Parathyroid adenoma (tissue), 2 donors: ENCODE measurements at regions not wholly inside any gene's neighbourhood (a gene's known extent, or its start where the extent isn't known, plus 50 kb on each side); places are given as distances from the start of the nearest gene placed in this dataset.

Experiments used
- H2AFZ ChIP-seq: fragments of 300-600 bp; sonication (generic); one replicate; pipeline ENCODE4 v1.7.0; 2017; ENCODE audit warnings: antibody characterized with exemption, mild to moderate bottlenecking
- H3K27ac ChIP-seq: fragments of 300-600 bp; sonication (generic); one replicate; pipeline ENCODE4 v1.7.0; 2017
- H3K27me3 ChIP-seq: fragments of 300-600 bp; sonication (generic); one replicate; pipeline ENCODE4 v1.7.0; 2017; ENCODE audit warnings: low read length; ENCODE audit not compliant: control insufficient read depth, insufficient read depth
- H3K36me3 ChIP-seq: fragments of 300-600 bp; sonication (generic); one replicate; pipeline ENCODE4 v1.7.0; 2017; ENCODE audit warnings: low read length; ENCODE audit not compliant: control insufficient read depth, insufficient read depth
- H3K4me1 ChIP-seq: fragments of 300-600 bp; sonication (generic); one replicate; pipeline ENCODE4 v1.7.0; 2017; ENCODE audit warnings: control low read depth
- H3K4me2 ChIP-seq: fragments of 300-600 bp; sonication (generic); one replicate; pipeline ENCODE4 v1.7.0; 2017; ENCODE audit warnings: low read length
- H3K4me3 ChIP-seq: fragments of 300-600 bp; sonication (generic); one replicate; pipeline ENCODE4 v1.7.0; 2017; ENCODE audit warnings: low read depth, low read length
- H3K79me2 ChIP-seq: fragments of 300-600 bp; sonication (generic); one replicate; pipeline ENCODE4 v1.7.0; 2017; ENCODE audit warnings: control low read depth
- H3K9ac ChIP-seq: fragments of 300-600 bp; sonication (generic); one replicate; pipeline ENCODE4 v1.7.0; 2017; ENCODE audit warnings: mild to moderate bottlenecking
- H3K9me3 ChIP-seq: fragments of 300-600 bp; sonication (generic); one replicate; pipeline ENCODE4 v1.7.0; 2017; ENCODE audit warnings: low read length; ENCODE audit not compliant: control insufficient read depth
- TF ChIP-seq, protein P1 (sequence below): fragments of 300-600 bp; sonication (generic); IDR thresholded peaks from one replicate; pipeline ENCODE4 v1.7.0; 2017; ENCODE audit warnings: antibody characterized with exemption, mild to moderate bottlenecking
- donor health status: primary hyperparathyroidism.

DNA sequence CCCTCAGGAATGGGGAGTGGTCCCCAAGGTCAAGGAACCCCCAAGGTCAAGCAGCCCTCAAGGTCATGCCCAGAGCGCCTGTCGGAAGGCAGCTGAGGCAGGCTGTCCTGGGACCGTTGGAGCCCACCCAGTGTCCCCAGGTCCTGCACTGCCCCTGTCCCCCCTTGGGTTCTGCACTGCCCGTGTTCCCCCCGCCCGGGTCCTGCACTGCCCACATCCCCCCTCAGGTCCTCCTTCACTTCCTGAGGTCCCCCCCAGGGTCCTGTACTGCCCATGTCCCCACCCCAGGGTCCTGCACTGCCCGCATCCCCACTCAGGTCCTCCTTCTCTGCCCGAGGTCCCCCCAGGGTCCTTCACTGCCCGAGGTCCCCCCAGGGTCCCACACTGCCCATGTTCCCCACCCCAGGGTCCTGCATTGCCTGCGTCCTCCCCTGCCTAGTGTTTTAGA lies 1073.0 kb downstream of the BRD1 start:
- Histone ChIP-seq H3K79me2 (no peaks in the 10 kb centered on the region), H3K4me1 (no peaks in the 10 kb centered on the region), H3K4me3 (no peak overlapping the region)

DNA sequence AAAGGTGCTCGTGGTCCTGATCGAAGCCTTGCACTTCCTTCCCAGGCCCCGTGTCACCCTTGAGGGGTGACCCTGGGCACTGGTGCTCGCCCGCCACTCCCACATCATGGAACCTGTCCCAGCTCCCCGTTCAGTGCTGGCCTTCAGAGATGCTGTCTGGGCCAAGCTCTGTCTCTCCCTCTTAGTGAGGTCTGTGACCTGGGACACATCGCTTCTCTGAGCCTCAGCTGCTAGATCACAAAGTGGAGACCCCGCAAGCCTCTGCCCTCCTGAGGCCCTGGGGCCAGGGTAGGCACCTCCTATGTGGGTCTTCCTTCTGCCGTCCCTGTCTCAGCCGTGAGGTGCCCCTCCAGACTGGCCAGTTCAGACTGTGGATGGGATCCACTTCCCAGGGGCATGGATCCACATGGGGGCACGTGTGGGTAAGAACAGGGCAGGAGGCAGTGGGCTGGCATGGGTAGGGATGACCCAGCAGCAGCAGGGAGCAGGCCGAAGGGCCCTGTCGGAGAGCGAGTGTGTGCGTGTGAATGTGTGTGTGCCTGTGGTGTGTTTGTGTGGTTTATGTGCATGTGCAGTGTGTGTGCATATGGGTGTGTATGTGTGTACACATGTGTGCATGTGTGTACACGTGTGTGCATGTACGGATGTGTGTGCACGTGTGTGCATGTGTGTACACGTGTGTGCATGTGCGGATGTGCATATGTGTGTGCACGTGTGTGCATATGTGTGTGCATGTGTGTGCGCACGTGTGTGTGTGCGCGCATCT lies 1073.7 kb downstream of the BRD1 start:
- TF ChIP-seq, protein P1, sequence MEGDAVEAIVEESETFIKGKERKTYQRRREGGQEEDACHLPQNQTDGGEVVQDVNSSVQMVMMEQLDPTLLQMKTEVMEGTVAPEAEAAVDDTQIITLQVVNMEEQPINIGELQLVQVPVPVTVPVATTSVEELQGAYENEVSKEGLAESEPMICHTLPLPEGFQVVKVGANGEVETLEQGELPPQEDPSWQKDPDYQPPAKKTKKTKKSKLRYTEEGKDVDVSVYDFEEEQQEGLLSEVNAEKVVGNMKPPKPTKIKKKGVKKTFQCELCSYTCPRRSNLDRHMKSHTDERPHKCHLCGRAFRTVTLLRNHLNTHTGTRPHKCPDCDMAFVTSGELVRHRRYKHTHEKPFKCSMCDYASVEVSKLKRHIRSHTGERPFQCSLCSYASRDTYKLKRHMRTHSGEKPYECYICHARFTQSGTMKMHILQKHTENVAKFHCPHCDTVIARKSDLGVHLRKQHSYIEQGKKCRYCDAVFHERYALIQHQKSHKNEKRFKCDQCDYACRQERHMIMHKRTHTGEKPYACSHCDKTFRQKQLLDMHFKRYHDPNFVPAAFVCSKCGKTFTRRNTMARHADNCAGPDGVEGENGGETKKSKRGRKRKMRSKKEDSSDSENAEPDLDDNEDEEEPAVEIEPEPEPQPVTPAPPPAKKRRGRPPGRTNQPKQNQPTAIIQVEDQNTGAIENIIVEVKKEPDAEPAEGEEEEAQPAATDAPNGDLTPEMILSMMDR: no peak
- Histone ChIP-seq H3K9ac (no peak overlapping the region), H3K9me3 (no peaks in the 10 kb centered on the region), H3K4me3 (no peak overlapping the region), H3K4me2 (no peak overlapping the region), H3K79me2 (no peaks in the 10 kb centered on the region), H2AFZ (no peak overlapping the region), H3K27ac (no peak overlapping the region), H3K4me1 (no peaks in the 10 kb centered on the region), H3K36me3 (no peaks in the 10 kb centered on the region), H3K27me3 (no peaks in the 10 kb centered on the region)

More for the DNA sequence above, 1073.0 kb downstream of the BRD1 start:
- Histone ChIP-seq H3K27ac (no peak overlapping the region), H3K9me3 (no peaks in the 10 kb centered on the region), H2AFZ (no peak overlapping the region), H3K36me3 (no peaks in the 10 kb centered on the region), H3K9ac (no peak overlapping the region), H3K27me3 (no peaks in the 10 kb centered on the region), H3K4me2 (no peak overlapping the region)
- TF ChIP-seq, protein P1: no peak

DNA sequence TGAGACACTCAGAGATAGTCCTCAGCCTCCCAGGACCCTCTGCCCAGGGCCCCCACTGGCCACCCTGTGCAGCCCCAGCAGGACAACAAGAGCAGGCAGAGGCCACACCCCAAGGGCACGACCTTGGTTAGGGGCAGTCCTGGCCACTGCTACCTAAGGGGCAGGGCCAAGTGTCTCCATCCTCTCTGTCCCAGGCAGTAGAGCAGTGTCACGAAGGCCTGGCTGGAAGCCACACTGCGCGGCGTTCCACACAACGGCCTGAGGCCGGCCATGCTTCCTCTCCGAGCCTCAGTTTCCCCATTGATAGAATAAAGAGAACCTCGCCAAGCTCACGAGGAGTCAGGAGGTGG lies 1074.3 kb downstream of the BRD1 start:
- Histone ChIP-seq H3K4me2 (no peak overlapping the region), H3K4me1 (no peaks in the 10 kb centered on the region), H3K27me3 (no peaks in the 10 kb centered on the region), H3K36me3 (no peaks in the 10 kb centered on the region), H3K4me3 (no peak overlapping the region), H2AFZ (no peak overlapping the region), H3K9me3 (no peaks in the 10 kb centered on the region), H3K27ac (no peak overlapping the region), H3K9ac (no peak overlapping the region), H3K79me2 (no peaks in the 10 kb centered on the region)
- TF ChIP-seq, protein P1: no peak

DNA sequence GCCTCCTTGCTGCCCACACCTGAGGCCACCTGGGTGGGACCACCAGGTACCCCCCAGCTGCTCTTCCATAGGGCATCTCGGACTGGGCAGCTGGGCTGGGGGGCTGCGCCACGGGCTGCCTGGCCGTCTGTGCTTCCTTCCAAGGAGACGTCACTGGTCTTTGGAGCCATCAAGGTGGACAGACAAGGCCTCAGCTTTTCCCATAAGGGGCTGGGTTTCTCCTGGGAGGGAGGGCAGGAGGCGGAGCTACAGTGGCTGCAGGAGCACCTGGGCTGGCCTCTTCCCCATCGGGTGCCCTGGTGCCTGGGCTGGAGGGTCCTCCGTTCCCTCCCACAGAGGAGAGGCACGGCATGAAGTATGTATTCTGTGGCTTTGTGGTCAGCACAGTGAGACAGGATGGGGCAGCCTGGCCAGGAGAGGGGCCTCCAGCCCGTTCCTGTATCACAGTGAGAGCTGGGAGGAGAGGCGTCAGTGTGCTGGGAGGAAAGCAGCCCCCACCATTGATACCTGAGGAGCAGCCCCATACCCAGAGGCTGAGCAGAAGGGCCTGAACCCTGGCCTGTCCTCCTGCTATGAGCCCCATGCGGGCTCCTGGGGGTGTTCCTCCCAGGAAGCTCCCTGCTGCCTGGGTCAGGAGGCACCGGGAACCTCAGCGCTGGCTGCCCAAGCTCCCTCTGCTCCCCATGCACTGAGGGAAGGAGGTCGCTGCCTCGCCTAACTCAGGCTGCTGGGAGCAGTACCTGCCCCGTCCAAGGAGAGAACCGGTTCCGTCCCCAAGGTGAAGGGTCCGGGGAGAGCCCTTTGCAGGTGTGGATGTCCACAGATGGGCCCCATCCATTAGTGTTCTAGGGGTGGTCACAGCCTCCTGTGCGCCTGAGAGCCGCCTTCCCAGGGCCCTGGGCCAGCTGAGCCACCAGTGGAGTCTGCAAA lies 1075.0 kb downstream of the BRD1 start:
- H3K4me2 ChIP-seq: no peak overlapping the region
- H3K4me1 ChIP-seq: no peaks in the 10 kb centered on the region
- H3K9me3 ChIP-seq: no peaks in the 10 kb centered on the region
- H3K27ac ChIP-seq: no peak overlapping the region
- H3K4me3 ChIP-seq: no peak overlapping the region
- no peaks in the 10 kb centered on the region for H3K36me3 ChIP-seq
- no peak overlapping the region for H3K9ac ChIP-seq
- no peak overlapping the region for H2AFZ ChIP-seq
- no peaks in the 10 kb centered on the region for H3K79me2 ChIP-seq
- no peaks in the 10 kb centered on the region for H3K27me3 ChIP-seq
- TF ChIP-seq, protein P1: no peak
